ENCODE measurements at regions not wholly inside any gene's neighbourhood (a gene's known extent, or its start where the extent isn't known, plus 50 kb on each side); places are given as distances from the start of the nearest gene placed in this dataset.
"Not testable (repeated sequence)": the region's sequence is repeated elsewhere in the genome, so short reads cannot be mapped to it uniquely, and the experiment has no call there.

DNA sequence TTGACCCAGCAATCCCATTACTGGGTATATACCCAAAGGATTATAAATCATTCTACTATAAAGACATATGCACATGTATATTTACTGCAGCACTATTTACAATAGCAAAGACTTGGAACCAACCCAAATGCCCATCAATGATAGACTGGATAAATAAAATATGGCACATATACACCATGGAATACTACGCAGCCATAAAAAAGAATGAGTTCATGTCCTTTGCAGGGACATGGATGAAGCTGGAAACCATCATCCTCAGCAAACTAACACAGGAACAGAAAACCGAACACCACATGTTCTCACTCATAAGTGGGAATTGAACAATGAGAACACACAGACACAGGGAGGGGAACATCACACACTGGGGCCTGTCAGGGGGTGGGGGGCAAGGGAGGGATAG is 862.0 kb downstream of the KCNJ2 start:
- H3K4me2 ChIP-seq (ENCODE audit: insufficient read depth, low read length); H3K36me3 ChIP-seq (ENCODE audit: control insufficient read depth in 2 of 2, extremely low read depth in 1 of 2, insufficient read depth in 2 of 2, low read length in 2 of 2); H3K4me1 ChIP-seq (ENCODE audit: control insufficient read depth, extremely low read depth, insufficient read depth, low read length); DNase-seq (ENCODE audit: low read depth, low spot score); POLR2A ChIA-PET; intact Hi-C loops (cut with micrococcal nuclease); H3K27me3 ChIP-seq (ENCODE audit: control insufficient read depth in 2 of 2, insufficient read depth in 2 of 2, low read length in 2 of 2); H3K9me1 ChIP-seq (replicated peaks; ENCODE audit: control insufficient read depth, extremely low read depth, insufficient read depth, low read length); dilution Hi-C loops (cut with MboI; ENCODE audit: extremely low pct_ligation_motif_present, low sequenced_read_pairs); H3K9ac ChIP-seq (replicated peaks; ENCODE audit: extremely low read depth, insufficient read depth, low read length); H4K20me1 ChIP-seq (replicated peaks; ENCODE audit: control insufficient read depth, extremely low read depth, insufficient read depth, low read length); H3K4me3 ChIP-seq (replicated peaks in 1 of 3; ENCODE audit: insufficient read depth in 1 of 3, low read depth in 1 of 3, low read length in 3 of 3); H2AFZ ChIP-seq (ENCODE audit: low read depth, low read length); H3K79me2 ChIP-seq (ENCODE audit: control insufficient read depth, insufficient read depth, low read length); FAIRE-seq; H3K9me3 ChIP-seq (replicated peaks; ENCODE audit: control insufficient read depth, insufficient read depth, low read length); CTCF ChIA-PET; H3K27ac ChIP-seq (ENCODE audit: insufficient read depth, low read depth, low read length); BruUV-seq (replicated peaks): not testable (repeated sequence)

- no peak overlapping the region for H2AFZ ChIP-seq (ENCODE audit: low read depth, low read length)
- POLR2A ChIA-PET, result no interaction called here
- BruUV-seq (replicated peaks), result no TSS peak
- H3K27ac ChIP-seq (ENCODE audit: insufficient read depth, low read depth, low read length), result no peak overlapping the region
- CTCF ChIA-PET, result no interaction called here
- no peaks in the 10 kb centered on the region for H3K79me2 ChIP-seq (ENCODE audit: control insufficient read depth, insufficient read depth, low read length)
- DNase-seq (ENCODE audit: low read depth, low spot score) (no peak), FAIRE-seq (no peak)
- no peak overlapping the region for H3K4me3 ChIP-seq (replicated peaks in 1 of 3; ENCODE audit: insufficient read depth in 1 of 3, low read depth in 1 of 3, low read length in 3 of 3)
- H4K20me1 ChIP-seq (replicated peaks; ENCODE audit: control insufficient read depth, extremely low read depth, insufficient read depth, low read length), result no peaks in the 10 kb centered on the region
- intact Hi-C loops (cut with micrococcal nuclease) (no loop called here), dilution Hi-C loops (cut with MboI; ENCODE audit: extremely low pct_ligation_motif_present, low sequenced_read_pairs) (no loop called here)
- peaks cover 6% of the 10 kb centered on the region for H3K9me3 ChIP-seq (replicated peaks; ENCODE audit: control insufficient read depth, insufficient read depth, low read length)
- no peaks in the 10 kb centered on the region for H3K27me3 ChIP-seq (ENCODE audit: control insufficient read depth in 2 of 2, insufficient read depth in 2 of 2, low read length in 2 of 2)
- no peaks in the 10 kb centered on the region for H3K4me1 ChIP-seq (ENCODE audit: control insufficient read depth, extremely low read depth, insufficient read depth, low read length)
- no peak overlapping the region for H3K9ac ChIP-seq (replicated peaks; ENCODE audit: extremely low read depth, insufficient read depth, low read length)
- no peak overlapping the region for H3K4me2 ChIP-seq (ENCODE audit: insufficient read depth, low read length)
- TF ChIP-seq MAX (IDR thresholded peaks at IDR 0.05; ENCODE audit: insufficient read depth, insufficient read length), result no peak
- no peak for TF ChIP-seq GATA2 (IDR thresholded peaks at IDR 0.05; ENCODE audit: insufficient read depth, insufficient read length, low read depth, low read length)
- TF ChIP-seq JUN (IDR thresholded peaks at IDR 0.05; ENCODE audit: borderline replicate concordance, insufficient read depth, insufficient read length, low read depth), result no peak
- no peak for TF ChIP-seq FOS (IDR thresholded peaks at IDR 0.05; ENCODE audit: borderline replicate concordance, insufficient read depth, low read length)
- no peak for TF ChIP-seq POLR2AphosphoS5 (IDR thresholded peaks at IDR 0.05; ENCODE audit: insufficient read depth, low read depth, low read length)
- no peak for TF ChIP-seq EZH2 (IDR thresholded peaks at IDR 0.05; ENCODE audit: borderline replicate concordance, low read depth, low read length, severe bottlenecking)
- TF ChIP-seq, protein P1, sequence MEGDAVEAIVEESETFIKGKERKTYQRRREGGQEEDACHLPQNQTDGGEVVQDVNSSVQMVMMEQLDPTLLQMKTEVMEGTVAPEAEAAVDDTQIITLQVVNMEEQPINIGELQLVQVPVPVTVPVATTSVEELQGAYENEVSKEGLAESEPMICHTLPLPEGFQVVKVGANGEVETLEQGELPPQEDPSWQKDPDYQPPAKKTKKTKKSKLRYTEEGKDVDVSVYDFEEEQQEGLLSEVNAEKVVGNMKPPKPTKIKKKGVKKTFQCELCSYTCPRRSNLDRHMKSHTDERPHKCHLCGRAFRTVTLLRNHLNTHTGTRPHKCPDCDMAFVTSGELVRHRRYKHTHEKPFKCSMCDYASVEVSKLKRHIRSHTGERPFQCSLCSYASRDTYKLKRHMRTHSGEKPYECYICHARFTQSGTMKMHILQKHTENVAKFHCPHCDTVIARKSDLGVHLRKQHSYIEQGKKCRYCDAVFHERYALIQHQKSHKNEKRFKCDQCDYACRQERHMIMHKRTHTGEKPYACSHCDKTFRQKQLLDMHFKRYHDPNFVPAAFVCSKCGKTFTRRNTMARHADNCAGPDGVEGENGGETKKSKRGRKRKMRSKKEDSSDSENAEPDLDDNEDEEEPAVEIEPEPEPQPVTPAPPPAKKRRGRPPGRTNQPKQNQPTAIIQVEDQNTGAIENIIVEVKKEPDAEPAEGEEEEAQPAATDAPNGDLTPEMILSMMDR (IDR thresholded peaks at IDR 0.05; ENCODE audit: extremely low read depth in 1 of 2, insufficient read depth in 1 of 2, low read depth in 1 of 2, low read length in 2 of 2), result no peak
- TF ChIP-seq POLR2A (IDR thresholded peaks at IDR 0.05; ENCODE audit: low read depth, low read length), result no peak
- TF ChIP-seq MYC (IDR thresholded peaks at IDR 0.05; ENCODE audit: low read depth, low read length), result no peak
- H3K9me1 ChIP-seq (replicated peaks; ENCODE audit: control insufficient read depth, extremely low read depth, insufficient read depth, low read length), result no peaks in the 10 kb centered on the region
- H3K36me3 ChIP-seq (ENCODE audit: control insufficient read depth in 2 of 2, extremely low read depth in 1 of 2, insufficient read depth in 2 of 2, low read length in 2 of 2), result no peaks in the 10 kb centered on the region
These were observed 863.5 kb downstream of the KCNJ2 start for GRCh38 chr17:71032746-71033273.

All from endothelial cell of umbilical vein (primary cell).